Thyroid gland (tissue), 4 donors: ENCODE measurements at regions not wholly inside any gene's neighbourhood (a gene's known extent, or its start where the extent isn't known, plus 50 kb on each side); places are given as distances from the start of the nearest gene placed in this dataset.

Experiments used
- POLR2A ChIP-seq, 2 donors: fragments of 450-650 bp; IDR thresholded peaks; one replicate each; pipeline ENCODE4 v1.6.1; 2017; ENCODE audit warnings: antibody characterized with exemption in 2 of 2, mild to moderate bottlenecking in 2 of 2, moderate library complexity in 1 of 2
- TF ChIP-seq, protein P1 (sequence below), 6 experiments: fragments of 200-600 bp in 3 of 6; fragments of 450-650 bp in 3 of 6; sonication (generic) in 3 of 6; IDR thresholded peaks; one replicate each; pipeline ENCODE4 v1.5.1; 2016 to 2019; ENCODE audit warnings: antibody characterized with exemption in 6 of 6, mild to moderate bottlenecking in 2 of 6, inconsistent platforms in 1 of 6, moderate library complexity in 1 of 6

DNA sequence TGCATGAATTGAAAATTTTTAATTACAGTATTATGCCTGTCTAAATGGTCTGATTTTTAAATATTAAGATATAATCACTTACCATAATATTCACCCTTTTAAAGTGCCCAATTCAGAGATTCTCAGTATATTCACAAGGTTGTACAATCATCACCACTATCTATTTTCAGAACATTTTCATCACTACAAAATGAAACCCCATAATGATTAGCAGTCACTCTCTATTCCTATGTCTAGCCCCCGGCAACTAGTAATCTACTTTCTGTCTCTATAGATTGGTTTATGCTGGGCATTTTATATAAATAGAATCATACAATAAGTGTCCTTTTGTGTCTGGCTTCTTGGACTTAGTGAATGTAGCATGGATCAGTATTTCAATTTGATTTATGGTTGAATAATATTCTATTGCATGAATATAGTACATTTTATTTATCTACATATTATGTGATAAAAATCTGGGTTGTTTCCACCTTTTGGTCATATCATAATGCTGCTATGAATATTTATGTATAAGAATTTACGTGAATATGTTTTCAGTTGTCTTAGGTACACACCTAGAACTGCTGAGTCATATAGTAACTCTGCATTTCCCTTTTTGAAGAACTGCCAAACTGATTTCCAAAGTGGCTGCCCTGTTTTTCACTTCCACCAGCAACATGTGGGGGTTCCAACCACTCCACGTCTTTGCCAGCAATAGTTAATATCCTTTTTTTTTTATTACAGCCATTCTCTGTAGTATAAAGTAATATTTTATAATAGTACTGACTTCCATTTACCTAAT lies 485.7 kb upstream of the ZNF385D start:
- TF ChIP-seq, protein P1, sequence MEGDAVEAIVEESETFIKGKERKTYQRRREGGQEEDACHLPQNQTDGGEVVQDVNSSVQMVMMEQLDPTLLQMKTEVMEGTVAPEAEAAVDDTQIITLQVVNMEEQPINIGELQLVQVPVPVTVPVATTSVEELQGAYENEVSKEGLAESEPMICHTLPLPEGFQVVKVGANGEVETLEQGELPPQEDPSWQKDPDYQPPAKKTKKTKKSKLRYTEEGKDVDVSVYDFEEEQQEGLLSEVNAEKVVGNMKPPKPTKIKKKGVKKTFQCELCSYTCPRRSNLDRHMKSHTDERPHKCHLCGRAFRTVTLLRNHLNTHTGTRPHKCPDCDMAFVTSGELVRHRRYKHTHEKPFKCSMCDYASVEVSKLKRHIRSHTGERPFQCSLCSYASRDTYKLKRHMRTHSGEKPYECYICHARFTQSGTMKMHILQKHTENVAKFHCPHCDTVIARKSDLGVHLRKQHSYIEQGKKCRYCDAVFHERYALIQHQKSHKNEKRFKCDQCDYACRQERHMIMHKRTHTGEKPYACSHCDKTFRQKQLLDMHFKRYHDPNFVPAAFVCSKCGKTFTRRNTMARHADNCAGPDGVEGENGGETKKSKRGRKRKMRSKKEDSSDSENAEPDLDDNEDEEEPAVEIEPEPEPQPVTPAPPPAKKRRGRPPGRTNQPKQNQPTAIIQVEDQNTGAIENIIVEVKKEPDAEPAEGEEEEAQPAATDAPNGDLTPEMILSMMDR (IDR thresholded peaks at IDR 0.05) = no peak
- TF ChIP-seq POLR2A (IDR thresholded peaks at IDR 0.05) = no peak
